ENCODE measurements at regions not wholly inside any gene's neighbourhood (a gene's known extent, or its start where the extent isn't known, plus 50 kb on each side); places are given as distances from the start of the nearest gene placed in this dataset.

GRCh38 chr1:112188611-112189010 is 199.1 kb upstream of the KCND3 start:
- H3K4me3 ChIP-seq (replicated peaks in 1 of 3; ENCODE audit: low read depth in 2 of 3, low read length in 3 of 3): no peak overlapping the region
- H3K4me1 ChIP-seq (ENCODE audit: control insufficient read depth in 1 of 2, insufficient read depth in 2 of 2, low read length in 2 of 2): no peaks in the 10 kb centered on the region
- H3K27me3 Mint-ChIP-seq (ENCODE audit: low read depth in 3 of 3): peaks cover 0 to 4% (median 2%) of the 10 kb centered on the region in 3 donors
- no peak for TF ChIP-seq CTCF (IDR thresholded peaks at IDR 0.05)
- intact Hi-C loops (cut with micrococcal nuclease): no loop called here
- no peaks in the 10 kb centered on the region for H3K79me2 ChIP-seq (ENCODE audit: insufficient read depth, low read length)
- no peaks in the 10 kb centered on the region for H3K36me3 ChIP-seq (replicated peaks in 1 of 2; ENCODE audit: control insufficient read depth in 1 of 2, insufficient read depth in 2 of 2, low read length in 2 of 2)
- no peaks in the 10 kb centered on the region for H3K9me3 ChIP-seq (replicated peaks in 1 of 2; ENCODE audit: control insufficient read depth in 1 of 2, insufficient read depth in 1 of 2, low read length in 2 of 2)
- H3K4me2 ChIP-seq (replicated peaks; ENCODE audit: extremely low read depth, low read length, poor library complexity, severe bottlenecking): no peak overlapping the region
- H2AFZ ChIP-seq (ENCODE audit: insufficient read depth, low read depth, low read length, poor library complexity, severe bottlenecking): no peak overlapping the region
- peaks cover 0 to 5% (median 0%) of the 10 kb centered on the region in 7 donors for H3K9me3 Mint-ChIP-seq
- H3K27ac ChIP-seq (ENCODE audit: low read depth in 1 of 2, low read length in 2 of 2): no peak overlapping the region
- no peaks in the 10 kb centered on the region for H3K36me3 Mint-ChIP-seq
- H3K27ac Mint-ChIP-seq: no peak overlapping the region
- H3K9ac ChIP-seq (ENCODE audit: insufficient read depth, low read length, poor library complexity, severe bottlenecking): no peak overlapping the region
- no peak for DNase-seq
- H3K4me1 Mint-ChIP-seq: no peaks in the 10 kb centered on the region
- no peaks in the 10 kb centered on the region for H4K20me1 ChIP-seq (ENCODE audit: insufficient read depth, low read length)
- no peaks in the 10 kb centered on the region for H3K27me3 ChIP-seq (ENCODE audit: control insufficient read depth in 2 of 2, insufficient read depth in 2 of 2, low read length in 2 of 2)
- no peak overlapping the region for H3K4me3 Mint-ChIP-seq

- Histone ChIP-seq H3K9ac (ENCODE audit: insufficient read depth, low read length, poor library complexity, severe bottlenecking) (no peak overlapping the region), H3K27me3 (ENCODE audit: control insufficient read depth in 2 of 2, insufficient read depth in 2 of 2, low read length in 2 of 2) (no peaks in the 10 kb centered on the region), H3K4me2 (replicated peaks; ENCODE audit: extremely low read depth, low read length, poor library complexity, severe bottlenecking) (no peak overlapping the region), H4K20me1 (ENCODE audit: insufficient read depth, low read length) (no peaks in the 10 kb centered on the region), H2AFZ (ENCODE audit: insufficient read depth, low read depth, low read length, poor library complexity, severe bottlenecking) (no peak overlapping the region), H3K79me2 (ENCODE audit: insufficient read depth, low read length) (no peaks in the 10 kb centered on the region), H3K27ac (ENCODE audit: low read depth in 1 of 2, low read length in 2 of 2) (no peak overlapping the region), H3K4me3 (replicated peaks in 1 of 3; ENCODE audit: low read depth in 2 of 3, low read length in 3 of 3) (no peak overlapping the region), H3K4me1 (ENCODE audit: control insufficient read depth in 1 of 2, insufficient read depth in 2 of 2, low read length in 2 of 2) (no peaks in the 10 kb centered on the region), H3K9me3 (replicated peaks in 1 of 2; ENCODE audit: control insufficient read depth in 1 of 2, insufficient read depth in 1 of 2, low read length in 2 of 2) (no peaks in the 10 kb centered on the region), H3K36me3 (replicated peaks in 1 of 2; ENCODE audit: control insufficient read depth in 1 of 2, insufficient read depth in 2 of 2, low read length in 2 of 2) (no peaks in the 10 kb centered on the region)
- H3K27me3 Mint-ChIP-seq (ENCODE audit: low read depth in 3 of 3): peaks cover 2 to 3% (median 3%) of the 10 kb centered on the region in 3 donors
- no peak for DNase-seq
- no peak for TF ChIP-seq CTCF (IDR thresholded peaks at IDR 0.05)
- no peaks in the 10 kb centered on the region for H3K36me3 Mint-ChIP-seq
- peaks cover 0 to 8% (median 2%) of the 10 kb centered on the region in 7 donors for H3K9me3 Mint-ChIP-seq
- 100% methylated on average over 2 of the region's 4 CpGs for WGBS (ENCODE audit: insufficient coverage)
- no peaks in the 10 kb centered on the region for H3K4me1 Mint-ChIP-seq
- no peak overlapping the region for H3K27ac Mint-ChIP-seq
- intact Hi-C loops (cut with micrococcal nuclease): no loop called here
- no peak overlapping the region for H3K4me3 Mint-ChIP-seq
Observed at GRCh38 chr1:112196008-112196588, 199.9 kb upstream of the CTTNBP2NL start.

Data from CD14-positive monocyte (primary cell).